ENCODE measurements at regions not wholly inside any gene's neighbourhood (a gene's known extent, or its start where the extent isn't known, plus 50 kb on each side); places are given as distances from the start of the nearest gene placed in this dataset.

DNA sequence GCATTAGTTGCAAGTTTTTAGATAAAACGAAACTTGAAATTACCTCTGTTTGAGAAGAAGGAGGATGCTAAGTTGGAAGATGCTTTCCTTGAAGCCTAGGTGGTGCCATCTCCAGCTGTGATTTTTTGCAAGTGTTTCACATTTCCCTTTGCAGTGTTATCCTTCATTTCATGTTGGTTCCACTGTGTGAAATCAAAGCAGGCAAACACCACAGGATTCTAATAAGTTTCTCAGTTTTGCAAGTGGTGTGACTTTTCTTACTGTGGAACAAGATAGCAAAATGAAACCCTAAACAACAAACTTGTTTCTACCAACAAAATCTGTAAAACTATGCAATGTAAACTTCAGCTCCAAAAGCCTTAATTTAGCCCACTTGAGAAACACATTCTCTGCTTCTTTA is 260.9 kb downstream of the OXSM start:
- TF ChIP-seq TEAD4 (IDR thresholded peaks at IDR 0.05; ENCODE audit: borderline replicate concordance, insufficient read depth), result no peak
- TF ChIP-seq, protein P1, sequence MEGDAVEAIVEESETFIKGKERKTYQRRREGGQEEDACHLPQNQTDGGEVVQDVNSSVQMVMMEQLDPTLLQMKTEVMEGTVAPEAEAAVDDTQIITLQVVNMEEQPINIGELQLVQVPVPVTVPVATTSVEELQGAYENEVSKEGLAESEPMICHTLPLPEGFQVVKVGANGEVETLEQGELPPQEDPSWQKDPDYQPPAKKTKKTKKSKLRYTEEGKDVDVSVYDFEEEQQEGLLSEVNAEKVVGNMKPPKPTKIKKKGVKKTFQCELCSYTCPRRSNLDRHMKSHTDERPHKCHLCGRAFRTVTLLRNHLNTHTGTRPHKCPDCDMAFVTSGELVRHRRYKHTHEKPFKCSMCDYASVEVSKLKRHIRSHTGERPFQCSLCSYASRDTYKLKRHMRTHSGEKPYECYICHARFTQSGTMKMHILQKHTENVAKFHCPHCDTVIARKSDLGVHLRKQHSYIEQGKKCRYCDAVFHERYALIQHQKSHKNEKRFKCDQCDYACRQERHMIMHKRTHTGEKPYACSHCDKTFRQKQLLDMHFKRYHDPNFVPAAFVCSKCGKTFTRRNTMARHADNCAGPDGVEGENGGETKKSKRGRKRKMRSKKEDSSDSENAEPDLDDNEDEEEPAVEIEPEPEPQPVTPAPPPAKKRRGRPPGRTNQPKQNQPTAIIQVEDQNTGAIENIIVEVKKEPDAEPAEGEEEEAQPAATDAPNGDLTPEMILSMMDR (IDR thresholded peaks at IDR 0.05), result no peak
- no peak for TF ChIP-seq REST (IDR thresholded peaks at IDR 0.05; ENCODE audit: low read depth, low read length)
- TF ChIP-seq NFIC (IDR thresholded peaks at IDR 0.05; ENCODE audit: borderline replicate concordance), result no peak

All from SK-N-SH (cell line).